Liver (tissue), 7 donors: ENCODE measurements at regions not wholly inside any gene's neighbourhood (a gene's known extent, or its start where the extent isn't known, plus 50 kb on each side); places are given as distances from the start of the nearest gene placed in this dataset.

Source experiments
- DNase-seq: peaks from one replicate; pipeline ENCODE4 v3.0.0-alpha.2; 2017; ENCODE audit warnings: low spot score
- H3K27ac ChIP-seq, 2 donors: one replicate each; pipeline ENCODE4 v1.7.0; 2013; ENCODE audit warnings: inconsistent platforms in 2 of 2, low read length in 2 of 2, control low read depth in 1 of 2, low read depth in 1 of 2, mild to moderate bottlenecking in 1 of 2
- H3K27me3 ChIP-seq, 4 donors: one replicate each; pipeline versions ENCODE4 v1.6.1 to v1.7.0; 2013; ENCODE audit warnings: low read length in 3 of 4, inconsistent platforms in 1 of 4, mild to moderate bottlenecking in 1 of 4, moderate library complexity in 1 of 4; ENCODE audit not compliant: control insufficient read depth in 4 of 4, insufficient read depth in 4 of 4
- H3K36me3 ChIP-seq, 4 donors: one replicate each; pipeline versions ENCODE4 v1.6.1 to v1.7.0; 2013; ENCODE audit warnings: low read length in 3 of 4, mild to moderate bottlenecking in 3 of 4, low read depth in 1 of 4, moderate library complexity in 1 of 4; ENCODE audit not compliant: control insufficient read depth in 4 of 4, insufficient read depth in 3 of 4
- H3K4me1 ChIP-seq, 4 donors: one replicate each; pipeline versions ENCODE4 v1.6.1 to v1.7.0; 2013; ENCODE audit warnings: low read length in 3 of 4, mild to moderate bottlenecking in 3 of 4, moderate library complexity in 1 of 4; ENCODE audit not compliant: control insufficient read depth in 4 of 4, insufficient read depth in 4 of 4
- H3K4me3 ChIP-seq, 3 donors: one replicate each; pipeline versions ENCODE4 v1.6.1 to v1.7.0; 2013; ENCODE audit warnings: low read length in 3 of 3, control low read depth in 1 of 3, low read depth in 1 of 3, mild to moderate bottlenecking in 1 of 3
- H3K9ac ChIP-seq, 2 donors: one replicate each; pipeline ENCODE4 v1.7.0; 2013; ENCODE audit warnings: low read length in 2 of 2, mild to moderate bottlenecking in 2 of 2, moderate library complexity in 2 of 2, control low read depth in 1 of 2, low read depth in 1 of 2
- H3K9me3 ChIP-seq, 4 donors: one replicate each; pipeline versions ENCODE4 v1.6.1 to v1.7.0; 2013; ENCODE audit warnings: low read length in 3 of 4; ENCODE audit not compliant: control insufficient read depth in 4 of 4
- ATF3 ChIP-seq: IDR thresholded peaks from 2 replicates; pipeline ENCODE4 v1.6.1; 2016; ENCODE audit warnings: antibody characterized with exemption
- FOXA1 ChIP-seq: IDR thresholded peaks from 2 replicates; pipeline ENCODE4 v1.6.1; 2016; ENCODE audit warnings: antibody characterized with exemption
- FOXA2 ChIP-seq: IDR thresholded peaks from 2 replicates; pipeline ENCODE4 v1.6.1; 2016; ENCODE audit warnings: antibody characterized with exemption
- GABPA ChIP-seq, 2 donors: IDR thresholded peaks in 1 of 2; conservative IDR thresholded peaks in 1 of 2; 2 replicates each; pipeline ENCODE4 v1.6.1; 2016; ENCODE audit warnings: antibody characterized with exemption in 2 of 2, mild to moderate bottlenecking in 1 of 2, moderate library complexity in 1 of 2
- HNF4G ChIP-seq: IDR thresholded peaks from 2 replicates; pipeline ENCODE4 v1.6.1; 2016; ENCODE audit warnings: antibody characterized with exemption
- JUND ChIP-seq, 2 donors: IDR thresholded peaks; 2 replicates each; pipeline ENCODE4 v1.6.1; 2016; ENCODE audit warnings: antibody characterized with exemption in 2 of 2
- MAX ChIP-seq: IDR thresholded peaks from 2 replicates; pipeline ENCODE4 v1.6.1; 2016; ENCODE audit warnings: antibody characterized with exemption
- RAD21 ChIP-seq, 2 donors: IDR thresholded peaks; 2 replicates each; pipeline ENCODE4 v1.6.1; 2016; ENCODE audit warnings: antibody characterized with exemption in 2 of 2, mild to moderate bottlenecking in 2 of 2
- REST ChIP-seq: IDR thresholded peaks from 2 replicates; pipeline ENCODE4 v1.6.1; 2016; ENCODE audit warnings: antibody characterized with exemption, mild to moderate bottlenecking
- RXRA ChIP-seq, 2 donors: IDR thresholded peaks; 2 replicates each; pipeline ENCODE4 v1.6.1; 2017 to 2018; ENCODE audit warnings: antibody characterized with exemption in 2 of 2, mild to moderate bottlenecking in 1 of 2
- SP1 ChIP-seq: IDR thresholded peaks from 2 replicates; pipeline ENCODE4 v1.6.1; 2018; ENCODE audit warnings: antibody characterized with exemption, mild to moderate bottlenecking
- TAF1 ChIP-seq: conservative IDR thresholded peaks from 2 replicates; pipeline ENCODE4 v1.6.1; 2016; ENCODE audit warnings: antibody characterized with exemption, mild to moderate bottlenecking
- YY1 ChIP-seq: IDR thresholded peaks from 2 replicates; pipeline ENCODE4 v1.6.1; 2016; ENCODE audit warnings: antibody characterized with exemption, mild to moderate bottlenecking
- WGBS: extraction: QIAGEN DNeasy Blood & Tissue Kit; methylation state at CpG from one replicate; pipeline ENCODE4 v1.1.7; 2013; 5-methylcytosine and 5-hydroxymethylcytosine counted together
- donor health status: healthy.
- donor health status: healthy.
- donor health status: healthy.
- donor health status: healthy.

GRCh38 chr4:4655011-4655410 lies 113.2 kb upstream of the STX18 start (continued):
- TF ChIP-seq MAX = no peak
- no peak for TF ChIP-seq YY1
- no peak for TF ChIP-seq FOXA2

- no peak overlapping the region for H3K27ac ChIP-seq
- H3K9me3 ChIP-seq = peaks cover 0 to 2% (median 0%) of the 10 kb centered on the region in 4 donors
- H3K9ac ChIP-seq = no peak overlapping the region
- no peak overlapping the region for H3K4me3 ChIP-seq
- TF ChIP-seq GABPA (IDR thresholded peaks at IDR 0.05 in 1 of 2, conservative IDR thresholded peaks at IDR 0.05 in 1 of 2) (no peak), MAX (no peak), REST (no peak), TAF1 (no peak), RAD21 (IDR thresholded peaks at IDR 0.05) (no peak)
- H3K27me3 ChIP-seq = no peaks in the 10 kb centered on the region
- H3K36me3 ChIP-seq = no peaks in the 10 kb centered on the region
- H3K4me1 ChIP-seq = no peaks in the 10 kb centered on the region
- 91% methylated on average over 12 of the region's 12 CpGs for WGBS
- no peak for DNase-seq
Measured at GRCh38 chr4:4651811-4652755, 110.2 kb upstream of the STX18 start.

GRCh38 chr4:4647041-4647440 lies 105.2 kb upstream of the STX18 start:
- DNase-seq = no peak
- H3K9me3 ChIP-seq = peaks cover 0 to 4% (median 0%) of the 10 kb centered on the region in 4 donors
- no peaks in the 10 kb centered on the region for H3K27me3 ChIP-seq
- H3K9ac ChIP-seq = no peak overlapping the region
- no peak overlapping the region for H3K4me3 ChIP-seq
- WGBS = 97% methylated on average over 1 of the region's 1 CpG
- TF ChIP-seq MAX (no peak), SP1 (no peak)
- H3K36me3 ChIP-seq = no peaks in the 10 kb centered on the region
- no peaks in the 10 kb centered on the region for H3K4me1 ChIP-seq
- no peak overlapping the region for H3K27ac ChIP-seq

GRCh38 chr4:4645743-4646142 lies 103.9 kb upstream of the STX18 start:
- H3K4me1 ChIP-seq = no peaks in the 10 kb centered on the region
- no peak for DNase-seq
- H3K9me3 ChIP-seq = peaks cover 0 to 4% (median 0%) of the 10 kb centered on the region in 4 donors
- H3K27ac ChIP-seq = no peak overlapping the region
- H3K27me3 ChIP-seq = no peaks in the 10 kb centered on the region
- no peaks in the 10 kb centered on the region for H3K36me3 ChIP-seq
- H3K9ac ChIP-seq = no peak overlapping the region
- no peak overlapping the region for H3K4me3 ChIP-seq
- 91% methylated on average over 3 of the region's 3 CpGs for WGBS
- TF ChIP-seq YY1 = no peak
- no peak for TF ChIP-seq RXRA (IDR thresholded peaks at IDR 0.05)
- no peak for TF ChIP-seq FOXA2
- no peak for TF ChIP-seq SP1
- no peak for TF ChIP-seq HNF4G
- no peak for TF ChIP-seq REST
- TF ChIP-seq FOXA1 = no peak
- TF ChIP-seq MAX = no peak
- no peak for TF ChIP-seq ATF3
- no peak for TF ChIP-seq JUND (IDR thresholded peaks at IDR 0.05)
- no peak for TF ChIP-seq GABPA (IDR thresholded peaks at IDR 0.05 in 1 of 2, conservative IDR thresholded peaks at IDR 0.05 in 1 of 2)
